ENCODE measurements at regions not wholly inside any gene's neighbourhood (a gene's known extent, or its start where the extent isn't known, plus 50 kb on each side); places are given as distances from the start of the nearest gene placed in this dataset.
"Not testable (repeated sequence)": the region's sequence is repeated elsewhere in the genome, so short reads cannot be mapped to it uniquely, and the experiment has no call there.

- intact Hi-C loops (cut with DNase I; ENCODE audit: low total_unique reads); DNase-seq; ATAC-seq; H3K27ac ChIP-seq; H3K4me3 ChIP-seq; H3K27me3 ChIP-seq; in situ Hi-C loops (cut with MboI; ENCODE audit: low sequenced_read_pairs in 4 of 4); H3K4me1 ChIP-seq; H3K36me3 ChIP-seq: not testable (repeated sequence)
- peaks cover 0 to 21% (median 0%) of the 10 kb centered on the region in 3 donors for H3K9me3 ChIP-seq
Measured at GRCh38 chr16:46386110-46386771, 234.9 kb downstream of the SHCBP1 start.

DNA sequence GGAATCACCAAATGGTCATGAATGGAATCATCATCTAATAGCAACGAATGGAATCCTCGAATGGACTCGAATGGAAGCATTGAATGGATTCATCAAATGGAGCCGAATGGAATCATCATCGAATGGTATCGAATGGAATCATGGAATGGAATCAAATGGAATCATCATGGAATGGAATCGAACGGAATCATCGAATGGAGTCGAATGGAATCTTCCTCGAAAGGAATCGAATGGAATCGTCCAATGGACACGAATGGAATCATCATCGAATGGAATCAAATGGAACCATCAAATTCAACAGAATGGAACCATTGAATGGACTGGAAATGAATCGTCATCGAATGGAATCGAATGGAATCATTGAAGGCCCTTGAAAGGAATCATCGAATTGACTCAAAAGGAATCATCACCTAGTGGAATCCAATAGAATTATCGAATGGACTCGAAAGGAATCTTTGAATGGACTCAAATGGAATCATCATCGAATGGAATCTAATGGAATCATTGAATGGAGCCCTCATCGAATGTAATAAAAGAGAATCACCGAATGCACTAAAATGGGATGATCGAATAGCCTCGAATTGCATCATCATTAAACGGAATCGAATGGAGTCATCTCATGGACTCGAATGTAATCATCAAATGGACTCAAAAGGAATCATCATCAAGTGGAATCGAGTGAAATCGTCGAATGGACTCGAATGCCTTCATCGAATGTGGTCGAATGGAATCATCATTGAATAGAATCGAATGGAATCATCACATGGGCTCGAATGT is 236.7 kb downstream of the SHCBP1 start:
- H3K4me3 ChIP-seq; intact Hi-C loops (cut with DNase I; ENCODE audit: low total_unique reads); H3K36me3 ChIP-seq; ATAC-seq; H3K27ac ChIP-seq; in situ Hi-C loops (cut with MboI; ENCODE audit: low sequenced_read_pairs in 4 of 4); H3K27me3 ChIP-seq; H3K4me1 ChIP-seq: not testable (repeated sequence)
- H3K9me3 ChIP-seq = peaks cover 0 to 17% (median 0%) of the 10 kb centered on the region in 3 donors
- DNase-seq = peak; percentile 31 to 32

DNA sequence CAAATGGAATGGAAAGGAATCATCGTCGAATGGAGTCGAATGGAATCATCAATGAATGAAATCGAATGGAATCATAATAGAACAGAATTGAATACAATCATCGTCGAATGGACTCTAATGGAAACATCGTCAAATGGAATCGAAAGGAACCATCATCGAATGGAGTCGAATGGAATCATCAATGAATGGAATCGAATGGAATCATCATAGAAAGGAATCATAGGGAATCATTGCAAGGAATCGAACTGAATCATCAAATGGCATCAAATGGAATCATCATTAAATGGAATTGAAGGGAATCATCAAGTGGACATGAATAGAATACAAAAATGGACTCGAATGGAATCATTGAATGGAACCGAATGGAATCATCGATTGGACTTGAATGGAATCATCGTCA is 237.6 kb downstream of the SHCBP1 start:
- H3K9me3 ChIP-seq = peaks cover 0 to 16% (median 0%) of the 10 kb centered on the region in 3 donors
- H3K36me3 ChIP-seq; ATAC-seq; H3K4me3 ChIP-seq; H3K27ac ChIP-seq; in situ Hi-C loops (cut with MboI; ENCODE audit: low sequenced_read_pairs in 4 of 4); DNase-seq; H3K27me3 ChIP-seq; intact Hi-C loops (cut with DNase I; ENCODE audit: low total_unique reads); H3K4me1 ChIP-seq: not testable (repeated sequence)

GRCh38 chr16:46382791-46383541 is 238.2 kb downstream of the SHCBP1 start:
- H3K36me3 ChIP-seq; DNase-seq; ATAC-seq; H3K27me3 ChIP-seq; in situ Hi-C loops (cut with MboI; ENCODE audit: low sequenced_read_pairs in 4 of 4); H3K4me3 ChIP-seq; intact Hi-C loops (cut with DNase I; ENCODE audit: low total_unique reads); H3K4me1 ChIP-seq; H3K27ac ChIP-seq: not testable (repeated sequence)
- peaks cover 0 to 16% (median 0%) of the 10 kb centered on the region in 3 donors for H3K9me3 ChIP-seq

DNA sequence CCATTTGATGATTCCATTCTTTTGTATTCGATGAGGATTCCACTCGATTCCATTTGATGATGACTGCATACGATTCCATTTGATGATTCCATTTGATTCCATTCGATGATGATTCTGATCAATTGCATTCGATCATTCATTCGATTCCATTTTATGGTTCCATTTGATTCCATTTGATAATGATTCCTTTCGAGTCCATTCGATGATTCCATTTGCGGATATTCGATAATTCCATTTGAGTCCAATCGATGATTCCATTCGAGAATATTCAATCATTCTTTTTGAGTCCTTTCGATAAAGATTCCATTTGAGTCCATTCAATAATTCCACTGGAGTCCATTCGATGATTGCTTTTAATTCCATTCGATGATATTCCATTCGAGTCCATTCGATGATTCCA is 239.1 kb downstream of the SHCBP1 start:
- H3K9me3 ChIP-seq = peaks cover 0 to 11% (median 0%) of the 10 kb centered on the region in 3 donors
- H3K27me3 ChIP-seq; DNase-seq; H3K4me3 ChIP-seq; H3K27ac ChIP-seq; H3K36me3 ChIP-seq; ATAC-seq; H3K4me1 ChIP-seq; intact Hi-C loops (cut with DNase I; ENCODE audit: low total_unique reads); in situ Hi-C loops (cut with MboI; ENCODE audit: low sequenced_read_pairs in 4 of 4): not testable (repeated sequence)

GRCh38 chr16:46381344-46381743 is 239.8 kb downstream of the SHCBP1 start:
- DNase-seq; ATAC-seq; H3K27me3 ChIP-seq; H3K27ac ChIP-seq; H3K4me3 ChIP-seq; intact Hi-C loops (cut with DNase I; ENCODE audit: low total_unique reads); H3K36me3 ChIP-seq; H3K4me1 ChIP-seq; in situ Hi-C loops (cut with MboI; ENCODE audit: low sequenced_read_pairs in 4 of 4); H3K9me3 ChIP-seq: not testable (repeated sequence)

Data from gastrocnemius medialis (tissue), 4 donors.